Stomach (tissue), 8 donors: ENCODE measurements at regions not wholly inside any gene's neighbourhood (a gene's known extent, or its start where the extent isn't known, plus 50 kb on each side); places are given as distances from the start of the nearest gene placed in this dataset.
A peak's percentile ranks its signal among the peaks of the same experiment; 100 is the strongest.

ENCODE experiments used
- DNase-seq, 2 donors: peaks; one replicate each; pipeline versions ENCODE4 v3.0.0 to v3.0.0-alpha.2; 2013 to 2019
- H3K27ac ChIP-seq, 5 donors: fragments of 200-600 bp in 4 of 5; sonication (generic) in 4 of 5; one replicate each; pipeline ENCODE4 v1.5.1; 2013 to 2019; ENCODE audit warnings: mild to moderate bottlenecking in 1 of 5, moderate library complexity in 1 of 5
- H3K27me3 ChIP-seq, 3 donors: fragments of 200-600 bp; sonication (generic); one replicate each; pipeline ENCODE4 v1.5.1; 2017 to 2019; ENCODE audit warnings: mixed run types in 1 of 3
- H3K36me3 ChIP-seq, 4 donors: fragments of 200-600 bp; sonication (generic); 1 replicate in 3 of 4; 2 replicates in 1 of 4; pipeline ENCODE4 v1.5.1; 2016 to 2019
- H3K4me1 ChIP-seq, 4 donors: fragments of 200-600 bp; sonication (generic); one replicate each; pipeline ENCODE4 v1.5.1; 2016 to 2019
- H3K4me3 ChIP-seq, 4 donors: fragments of 200-600 bp; sonication (generic) in 3 of 4; one replicate each; pipeline ENCODE4 v1.5.1; 2016 to 2019; ENCODE audit warnings: mild to moderate bottlenecking in 1 of 4
- H3K9me3 ChIP-seq, 4 donors: fragments of 200-600 bp; sonication (generic); one replicate each; pipeline ENCODE4 v1.5.1; 2016 to 2019
- CTCF ChIP-seq, 7 experiments: fragments of 450-650 bp in 4 of 7; fragments of 200-600 bp in 3 of 7; sonication (generic) in 3 of 7; IDR thresholded peaks; one replicate each; pipeline ENCODE4 v1.5.1; 2016 to 2019; ENCODE audit warnings: antibody characterized with exemption in 7 of 7, control low read depth in 2 of 7, mild to moderate bottlenecking in 1 of 7
- EP300 ChIP-seq: sonication (generic); formaldehyde crosslinking; IDR thresholded peaks from one replicate; pipeline ENCODE4 v1.6.1; 2017; ENCODE audit warnings: antibody characterized with exemption
- POLR2A ChIP-seq, 4 donors: fragments of 450-650 bp; IDR thresholded peaks; one replicate each; pipeline ENCODE4 v1.6.1; 2016; ENCODE audit warnings: antibody characterized with exemption in 4 of 4, control low read depth in 2 of 4, mild to moderate bottlenecking in 1 of 4, moderate library complexity in 1 of 4
- POLR2AphosphoS5 ChIP-seq, 3 donors: sonication (generic); formaldehyde crosslinking; IDR thresholded peaks; one replicate each; pipeline ENCODE4 v1.6.1; 2016; ENCODE audit warnings: antibody characterized with exemption in 3 of 3
- WGBS, 5 donors: extraction: QIAGEN DNeasy Blood & Tissue Kit in 3 of 5; methylation state at CpG; one replicate each; pipeline versions ENCODE4 v1.1.5 to v1.1.7; 2013 to 2018; 5-methylcytosine and 5-hydroxymethylcytosine counted together
- intact Hi-C: fragments of 100-400 bp; cut with DNase I; formaldehyde crosslinking; loops from one replicate; pipeline ENCODE4 v1.15.1; 2023; ENCODE audit warnings: low total_unique reads
- donor health status: healthy with polysubstance abuse.
- donor health status: Bipolar disorder and iron deficiency.
- donor health status: healthy.

DNA sequence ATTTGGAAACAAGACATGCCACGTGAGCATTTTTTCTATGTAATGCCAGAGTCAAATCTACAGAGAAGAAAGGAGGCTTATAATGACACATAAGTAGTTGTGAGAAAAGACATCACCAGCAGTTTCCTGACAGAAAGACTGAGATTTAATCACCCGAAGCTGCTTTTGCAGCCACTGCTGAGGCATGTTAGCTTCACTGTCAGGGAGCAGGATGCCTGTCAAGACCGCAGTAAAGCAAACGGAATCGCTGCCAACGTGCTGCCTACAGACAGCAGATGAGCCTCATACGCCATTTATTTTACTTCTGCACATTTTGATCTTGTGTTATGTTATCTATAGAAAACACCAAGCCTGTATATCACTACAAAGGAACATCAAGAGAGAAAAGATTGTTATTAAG lies 68.7 kb upstream of the NDST3 start:
- peak in 1 of 2 donors; percentile 20 for DNase-seq
- whole genome bisulfite sequencing, 5 donors = 44 to 58% (median 49%) methylated on average over 7 of the region's 7 CpGs
- H3K4me3 ChIP-seq = no peak overlapping the region
- no peaks in the 10 kb centered on the region for H3K9me3 ChIP-seq
- H3K4me1 ChIP-seq = no peaks in the 10 kb centered on the region
- intact Hi-C loops = no loop called here
- no peak overlapping the region for H3K27ac ChIP-seq
- no peak for TF ChIP-seq POLR2A (IDR thresholded peaks at IDR 0.05)
- no peak for TF ChIP-seq POLR2AphosphoS5 (IDR thresholded peaks at IDR 0.05)
- TF ChIP-seq EP300 = no peak
- no peak for TF ChIP-seq CTCF (IDR thresholded peaks at IDR 0.05)
- no peaks in the 10 kb centered on the region for H3K27me3 ChIP-seq
- no peaks in the 10 kb centered on the region for H3K36me3 ChIP-seq

DNA sequence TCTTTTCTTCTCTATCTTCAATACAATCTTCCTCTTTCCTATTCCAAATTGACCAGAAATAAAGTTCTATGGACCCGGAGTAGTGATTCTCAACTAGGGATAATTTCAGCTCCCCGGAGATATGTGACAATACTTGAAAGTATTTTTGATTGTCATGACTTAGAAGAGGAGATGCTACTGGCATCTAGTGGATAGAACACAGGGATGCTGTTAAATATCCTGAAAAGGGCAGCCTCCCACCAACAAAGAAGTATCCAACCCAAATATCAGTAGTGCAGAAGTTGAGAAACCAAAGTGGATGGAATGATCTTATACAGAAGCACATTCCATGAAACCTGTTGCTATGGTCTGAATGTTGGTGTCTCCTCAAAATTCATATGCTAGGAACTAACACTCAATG lies 65.7 kb upstream of the NDST3 start:
- H3K36me3 ChIP-seq = no peaks in the 10 kb centered on the region
- no peaks in the 10 kb centered on the region for H3K27me3 ChIP-seq
- WGBS, 5 donors = 89 to 94% (median 92%) methylated on average over 2 of the region's 2 CpGs

DNA sequence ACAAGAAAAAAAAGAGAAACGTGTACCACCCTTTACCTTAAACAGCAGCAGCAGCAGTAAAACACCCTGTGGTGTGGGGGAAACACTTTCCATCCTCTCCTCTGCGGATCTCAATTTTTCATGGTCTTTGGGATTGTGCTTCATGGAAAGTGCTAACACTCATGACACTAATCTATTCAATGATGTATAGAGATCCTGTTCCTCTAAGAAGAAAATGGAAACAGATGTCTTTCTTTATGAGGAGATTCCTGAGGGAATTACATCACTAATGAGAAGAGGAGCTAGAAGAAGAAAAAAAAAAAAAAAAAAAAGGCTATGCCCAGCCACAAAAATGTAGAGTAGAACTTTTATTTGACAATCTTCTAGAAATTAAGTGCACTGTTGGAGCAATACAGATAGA lies 62.9 kb upstream of the NDST3 start:
- Histone ChIP-seq H3K36me3 (no peaks in the 10 kb centered on the region), H3K9me3 (no peaks in the 10 kb centered on the region), H3K4me1 (no peaks in the 10 kb centered on the region), H3K4me3 (no peak overlapping the region), H3K27me3 (no peaks in the 10 kb centered on the region), H3K27ac (no peak overlapping the region)
- intact Hi-C loops = no loop called here
- DNase-seq = peak in 1 of 2 donors; percentile 5
- TF ChIP-seq CTCF (IDR thresholded peaks at IDR 0.05) (no peak), EP300 (no peak), POLR2AphosphoS5 (IDR thresholded peaks at IDR 0.05) (no peak), POLR2A (IDR thresholded peaks at IDR 0.05) (no peak)
- 57 to 74% (median 61%) methylated on average over 2 of the region's 2 CpGs for WGBS, 5 donors

More for the DNA sequence above, 65.7 kb upstream of the NDST3 start:
- intact Hi-C loops = no loop called here
- H3K4me3 ChIP-seq = no peak overlapping the region
- H3K27ac ChIP-seq = no peak overlapping the region
- no peak for TF ChIP-seq POLR2AphosphoS5 (IDR thresholded peaks at IDR 0.05)
- no peak for TF ChIP-seq POLR2A (IDR thresholded peaks at IDR 0.05)
- TF ChIP-seq CTCF (IDR thresholded peaks at IDR 0.05) = no peak
- no peak for TF ChIP-seq EP300
- no peaks in the 10 kb centered on the region for H3K9me3 ChIP-seq
- DNase-seq = no peak
- H3K4me1 ChIP-seq = no peaks in the 10 kb centered on the region

DNA sequence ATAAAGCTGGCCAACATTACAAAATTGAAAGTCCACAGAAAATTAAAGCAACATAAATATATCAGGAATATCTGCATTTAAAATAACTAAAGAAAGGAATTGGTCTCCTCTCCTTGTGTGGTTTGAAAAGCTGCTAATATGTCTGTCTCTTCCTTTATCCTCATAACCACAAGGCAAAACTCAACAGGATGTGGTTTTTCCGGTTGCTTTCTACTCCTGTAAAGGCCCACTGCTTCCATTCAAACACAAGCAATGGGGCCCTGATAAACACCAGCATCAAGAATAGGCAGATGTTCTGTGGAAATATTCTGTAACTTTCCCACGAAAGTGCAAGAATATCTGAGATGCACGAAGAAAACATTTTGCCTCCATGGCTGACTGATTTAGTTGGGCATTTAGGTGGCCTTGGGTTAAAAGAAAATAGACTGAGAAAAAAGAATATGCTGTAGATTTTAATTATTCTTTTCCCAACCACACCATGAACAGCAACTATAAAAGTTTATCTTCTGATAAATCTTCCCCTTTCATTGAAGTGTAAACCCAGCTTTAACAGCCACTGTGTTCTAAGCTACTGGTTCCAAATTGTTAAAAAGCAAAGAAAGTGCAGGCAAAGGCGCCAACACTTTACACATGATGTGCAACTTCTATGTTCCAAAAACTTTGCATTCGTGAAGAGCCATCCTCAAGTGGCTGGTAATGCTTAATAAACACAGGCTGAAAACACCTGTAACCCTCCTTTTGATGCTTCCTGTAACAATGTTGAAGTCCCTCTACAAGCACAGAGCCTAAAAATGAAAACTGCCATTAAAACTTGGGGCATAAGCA lies 50.5 kb upstream of the NDST3 start:
- H3K9me3 ChIP-seq = no peaks in the 10 kb centered on the region
- no peaks in the 10 kb centered on the region for H3K4me1 ChIP-seq
- TF ChIP-seq POLR2A (IDR thresholded peaks at IDR 0.05) (no peak), EP300 (no peak), CTCF (IDR thresholded peaks at IDR 0.05) (no peak), POLR2AphosphoS5 (IDR thresholded peaks at IDR 0.05) (no peak)
- no peak overlapping the region for H3K4me3 ChIP-seq
- intact Hi-C loops = no loop called here
- peak in 1 of 2 donors; percentile 9 for DNase-seq
- H3K36me3 ChIP-seq = no peaks in the 10 kb centered on the region
- no peak overlapping the region for H3K27ac ChIP-seq
- no peaks in the 10 kb centered on the region for H3K27me3 ChIP-seq
- WGBS, 5 donors = 63 to 71% (median 68%) methylated on average over 5 of the region's 5 CpGs
